ENCODE measurements at regions not wholly inside any gene's neighbourhood (a gene's known extent, or its start where the extent isn't known, plus 50 kb on each side); places are given as distances from the start of the nearest gene placed in this dataset.

DNA sequence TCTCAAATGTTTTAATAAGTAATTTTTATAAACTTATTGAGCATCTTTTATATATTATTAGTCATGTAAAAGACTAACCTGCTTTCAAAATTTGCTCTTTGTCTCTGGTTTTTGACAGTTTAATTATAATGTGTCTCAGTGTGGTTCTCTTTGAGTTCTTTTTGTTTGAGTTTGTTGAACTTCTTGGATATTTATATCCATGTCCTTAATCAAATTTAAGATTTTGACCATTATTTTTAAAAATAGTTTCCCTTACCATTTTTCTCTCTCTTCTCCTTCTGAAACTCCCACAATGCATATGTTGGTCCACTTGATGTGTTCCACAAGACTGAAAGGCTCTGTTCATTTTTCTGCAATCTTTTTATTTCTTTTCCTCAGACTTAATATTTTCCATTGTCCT, 366.1 kb upstream of the GOLIM4 start (continued):
- TF ChIP-seq, protein P1, sequence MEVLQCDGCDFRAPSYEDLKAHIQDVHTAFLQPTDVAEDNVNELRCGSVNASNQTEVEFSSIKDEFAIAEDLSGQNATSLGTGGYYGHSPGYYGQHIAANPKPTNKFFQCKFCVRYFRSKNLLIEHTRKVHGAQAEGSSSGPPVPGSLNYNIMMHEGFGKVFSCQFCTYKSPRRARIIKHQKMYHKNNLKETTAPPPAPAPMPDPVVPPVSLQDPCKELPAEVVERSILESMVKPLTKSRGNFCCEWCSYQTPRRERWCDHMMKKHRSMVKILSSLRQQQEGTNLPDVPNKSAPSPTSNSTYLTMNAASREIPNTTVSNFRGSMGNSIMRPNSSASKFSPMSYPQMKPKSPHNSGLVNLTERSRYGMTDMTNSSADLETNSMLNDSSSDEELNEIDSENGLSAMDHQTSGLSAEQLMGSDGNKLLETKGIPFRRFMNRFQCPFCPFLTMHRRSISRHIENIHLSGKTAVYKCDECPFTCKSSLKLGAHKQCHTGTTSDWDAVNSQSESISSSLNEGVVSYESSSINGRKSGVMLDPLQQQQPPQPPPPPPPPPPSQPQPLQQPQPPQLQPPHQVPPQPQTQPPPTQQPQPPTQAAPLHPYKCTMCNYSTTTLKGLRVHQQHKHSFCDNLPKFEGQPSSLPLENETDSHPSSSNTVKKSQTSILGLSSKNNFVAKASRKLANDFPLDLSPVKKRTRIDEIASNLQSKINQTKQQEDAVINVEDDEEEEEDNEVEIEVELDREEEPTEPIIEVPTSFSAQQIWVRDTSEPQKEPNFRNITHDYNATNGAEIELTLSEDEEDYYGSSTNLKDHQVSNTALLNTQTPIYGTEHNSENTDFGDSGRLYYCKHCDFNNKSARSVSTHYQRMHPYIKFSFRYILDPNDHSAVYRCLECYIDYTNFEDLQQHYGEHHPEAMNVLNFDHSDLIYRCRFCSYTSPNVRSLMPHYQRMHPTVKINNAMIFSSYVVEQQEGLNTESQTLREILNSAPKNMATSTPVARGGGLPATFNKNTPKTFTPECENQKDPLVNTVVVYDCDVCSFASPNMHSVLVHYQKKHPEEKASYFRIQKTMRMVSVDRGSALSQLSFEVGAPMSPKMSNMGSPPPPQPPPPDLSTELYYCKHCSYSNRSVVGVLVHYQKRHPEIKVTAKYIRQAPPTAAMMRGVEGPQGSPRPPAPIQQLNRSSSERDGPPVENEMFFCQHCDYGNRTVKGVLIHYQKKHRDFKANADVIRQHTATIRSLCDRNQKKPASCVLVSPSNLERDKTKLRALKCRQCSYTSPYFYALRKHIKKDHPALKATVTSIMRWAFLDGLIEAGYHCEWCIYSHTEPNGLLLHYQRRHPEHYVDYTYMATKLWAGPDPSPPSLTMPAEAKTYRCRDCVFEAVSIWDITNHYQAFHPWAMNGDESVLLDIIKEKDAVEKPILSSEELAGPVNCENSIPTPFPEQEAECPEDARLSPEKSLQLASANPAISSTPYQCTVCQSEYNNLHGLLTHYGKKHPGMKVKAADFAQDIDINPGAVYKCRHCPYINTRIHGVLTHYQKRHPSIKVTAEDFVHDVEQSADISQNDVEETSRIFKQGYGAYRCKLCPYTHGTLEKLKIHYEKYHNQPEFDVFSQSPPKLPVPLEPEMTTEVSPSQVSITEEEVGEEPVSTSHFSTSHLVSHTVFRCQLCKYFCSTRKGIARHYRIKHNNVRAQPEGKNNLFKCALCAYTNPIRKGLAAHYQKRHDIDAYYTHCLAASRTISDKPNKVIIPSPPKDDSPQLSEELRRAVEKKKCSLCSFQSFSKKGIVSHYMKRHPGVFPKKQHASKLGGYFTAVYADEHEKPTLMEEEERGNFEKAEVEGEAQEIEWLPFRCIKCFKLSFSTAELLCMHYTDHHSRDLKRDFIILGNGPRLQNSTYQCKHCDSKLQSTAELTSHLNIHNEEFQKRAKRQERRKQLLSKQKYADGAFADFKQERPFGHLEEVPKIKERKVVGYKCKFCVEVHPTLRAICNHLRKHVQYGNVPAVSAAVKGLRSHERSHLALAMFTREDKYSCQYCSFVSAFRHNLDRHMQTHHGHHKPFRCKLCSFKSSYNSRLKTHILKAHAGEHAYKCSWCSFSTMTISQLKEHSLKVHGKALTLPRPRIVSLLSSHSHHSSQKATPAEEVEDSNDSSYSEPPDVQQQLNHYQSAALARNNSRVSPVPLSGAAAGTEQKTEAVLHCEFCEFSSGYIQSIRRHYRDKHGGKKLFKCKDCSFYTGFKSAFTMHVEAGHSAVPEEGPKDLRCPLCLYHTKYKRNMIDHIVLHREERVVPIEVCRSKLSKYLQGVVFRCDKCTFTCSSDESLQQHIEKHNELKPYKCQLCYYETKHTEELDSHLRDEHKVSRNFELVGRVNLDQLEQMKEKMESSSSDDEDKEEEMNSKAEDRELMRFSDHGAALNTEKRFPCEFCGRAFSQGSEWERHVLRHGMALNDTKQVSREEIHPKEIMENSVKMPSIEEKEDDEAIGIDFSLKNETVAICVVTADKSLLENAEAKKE (CRISPR knock-in tag; IDR thresholded peaks at IDR 0.05): no peak
- no peak for TF ChIP-seq ZNF114 (CRISPR knock-in tag; IDR thresholded peaks at IDR 0.05)
- no peak for TF ChIP-seq EZH2phosphoT487 (IDR thresholded peaks at IDR 0.05; ENCODE audit: unreplicated experiment)
- no peak for TF ChIP-seq POLR2AphosphoS5 (IDR thresholded peaks at IDR 0.05; ENCODE audit: low read depth)
- TF ChIP-seq, protein P2, sequence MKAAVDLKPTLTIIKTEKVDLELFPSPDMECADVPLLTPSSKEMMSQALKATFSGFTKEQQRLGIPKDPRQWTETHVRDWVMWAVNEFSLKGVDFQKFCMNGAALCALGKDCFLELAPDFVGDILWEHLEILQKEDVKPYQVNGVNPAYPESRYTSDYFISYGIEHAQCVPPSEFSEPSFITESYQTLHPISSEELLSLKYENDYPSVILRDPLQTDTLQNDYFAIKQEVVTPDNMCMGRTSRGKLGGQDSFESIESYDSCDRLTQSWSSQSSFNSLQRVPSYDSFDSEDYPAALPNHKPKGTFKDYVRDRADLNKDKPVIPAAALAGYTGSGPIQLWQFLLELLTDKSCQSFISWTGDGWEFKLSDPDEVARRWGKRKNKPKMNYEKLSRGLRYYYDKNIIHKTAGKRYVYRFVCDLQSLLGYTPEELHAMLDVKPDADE (IDR thresholded peaks at IDR 0.05): no peak

DNA sequence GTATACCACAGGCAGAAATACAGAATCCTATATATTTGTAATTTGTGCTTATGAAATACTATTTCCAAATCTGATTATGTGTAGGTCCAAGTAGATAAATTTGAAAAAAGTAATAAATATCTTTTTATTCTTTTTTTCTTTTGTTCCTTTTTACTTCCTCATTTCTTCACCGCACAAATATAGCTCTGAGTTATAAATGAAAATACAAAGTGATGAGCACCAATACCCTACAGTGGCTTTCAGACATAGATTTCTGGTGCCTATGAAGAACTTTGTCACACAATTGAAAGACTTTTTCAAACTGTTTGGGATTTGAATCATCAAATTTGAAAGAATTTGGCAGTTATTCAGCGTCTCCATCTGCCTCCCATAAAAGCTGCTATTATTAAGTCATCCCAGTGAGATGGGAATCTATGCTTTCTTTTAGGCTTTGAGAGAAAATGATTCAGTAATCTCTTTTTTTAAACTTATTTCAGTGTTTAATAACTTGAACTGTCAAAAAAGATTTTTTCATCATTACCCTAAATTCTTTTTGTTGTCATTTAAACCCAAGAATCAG, 363.6 kb upstream of the GOLIM4 start:
- Histone ChIP-seq H3F3A (replicated peaks; ENCODE audit: low read depth) (no peaks in the 10 kb centered on the region), H3K4me1 (ENCODE audit: insufficient read depth) (no peaks in the 10 kb centered on the region), H3K27me3 (ENCODE audit: insufficient read depth) (no peaks in the 10 kb centered on the region), H3K36me3 (ENCODE audit: insufficient read depth) (no peaks in the 10 kb centered on the region), H3K4me3 (no peak overlapping the region), H3K9me2 (ENCODE audit: insufficient read depth) (0 out of 2 replicates have a peak, but pooled peaks cover 4% of the 10 kb centered on the region), H3K27ac (ENCODE audit: low read depth) (no peak overlapping the region), H3K79me2 (replicated peaks; ENCODE audit: insufficient read depth) (no peaks in the 10 kb centered on the region), H2AFZ (no peak overlapping the region), H4K20me1 (replicated peaks; ENCODE audit: insufficient read depth) (no peaks in the 10 kb centered on the region), H3K4me2 (no peak overlapping the region)
- ATAC-seq: no peak
- Mint-ChIP-seq H3K36me3 (ENCODE audit: low read depth) (peaks cover 18% of the 10 kb centered on the region), H3K9me3 (peaks cover 15% of the 10 kb centered on the region), H3K27ac (no peak overlapping the region), H3K27me3 (ENCODE audit: insufficient read depth, low read depth, poor library complexity) (no peaks in the 10 kb centered on the region), H3K4me1 (peaks cover 12% of the 10 kb centered on the region), H3K4me3 (no peak overlapping the region)
- DNase-seq (ENCODE audit: low spot score): no peak
- TF ChIP-seq NANOG (IDR thresholded peaks at IDR 0.05; ENCODE audit: borderline replicate concordance): no peak
- no peak for TF ChIP-seq ZNF114 (CRISPR knock-in tag; IDR thresholded peaks at IDR 0.05)
- TF ChIP-seq CREB1 (CRISPR knock-in tag; IDR thresholded peaks at IDR 0.05; ENCODE audit: low read depth): no peak
- TF ChIP-seq, protein P1 (CRISPR knock-in tag; IDR thresholded peaks at IDR 0.05): no peak
- TF ChIP-seq ZNF331 (CRISPR knock-in tag; IDR thresholded peaks at IDR 0.05; ENCODE audit: low read depth): no peak
- TF ChIP-seq JUNB (IDR thresholded peaks at IDR 0.05; ENCODE audit: unreplicated experiment): no peak

All from GM23338 (cell line).